ENCODE measurements at regions not wholly inside any gene's neighbourhood (a gene's known extent, or its start where the extent isn't known, plus 50 kb on each side); places are given as distances from the start of the nearest gene placed in this dataset.

DNA sequence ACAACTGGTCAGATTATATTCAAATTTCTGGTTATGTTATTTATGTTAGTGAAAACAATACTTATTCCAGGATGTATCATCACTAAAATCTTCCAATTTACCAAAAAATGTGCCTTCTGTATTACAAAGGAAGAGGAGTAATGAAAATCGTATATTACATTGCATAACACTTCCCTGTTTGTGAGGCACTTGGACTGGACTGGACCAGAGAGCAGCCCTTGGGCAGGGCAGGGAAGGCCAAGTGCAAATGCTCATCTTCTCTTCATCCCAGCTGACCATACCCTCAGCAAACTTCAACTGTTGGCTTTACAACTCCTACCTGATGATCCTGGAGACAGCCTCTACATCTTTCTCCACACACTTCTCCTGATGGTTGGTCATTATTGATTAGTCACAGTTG, 285.7 kb upstream of the MME start:
- TF ChIP-seq, protein P1, sequence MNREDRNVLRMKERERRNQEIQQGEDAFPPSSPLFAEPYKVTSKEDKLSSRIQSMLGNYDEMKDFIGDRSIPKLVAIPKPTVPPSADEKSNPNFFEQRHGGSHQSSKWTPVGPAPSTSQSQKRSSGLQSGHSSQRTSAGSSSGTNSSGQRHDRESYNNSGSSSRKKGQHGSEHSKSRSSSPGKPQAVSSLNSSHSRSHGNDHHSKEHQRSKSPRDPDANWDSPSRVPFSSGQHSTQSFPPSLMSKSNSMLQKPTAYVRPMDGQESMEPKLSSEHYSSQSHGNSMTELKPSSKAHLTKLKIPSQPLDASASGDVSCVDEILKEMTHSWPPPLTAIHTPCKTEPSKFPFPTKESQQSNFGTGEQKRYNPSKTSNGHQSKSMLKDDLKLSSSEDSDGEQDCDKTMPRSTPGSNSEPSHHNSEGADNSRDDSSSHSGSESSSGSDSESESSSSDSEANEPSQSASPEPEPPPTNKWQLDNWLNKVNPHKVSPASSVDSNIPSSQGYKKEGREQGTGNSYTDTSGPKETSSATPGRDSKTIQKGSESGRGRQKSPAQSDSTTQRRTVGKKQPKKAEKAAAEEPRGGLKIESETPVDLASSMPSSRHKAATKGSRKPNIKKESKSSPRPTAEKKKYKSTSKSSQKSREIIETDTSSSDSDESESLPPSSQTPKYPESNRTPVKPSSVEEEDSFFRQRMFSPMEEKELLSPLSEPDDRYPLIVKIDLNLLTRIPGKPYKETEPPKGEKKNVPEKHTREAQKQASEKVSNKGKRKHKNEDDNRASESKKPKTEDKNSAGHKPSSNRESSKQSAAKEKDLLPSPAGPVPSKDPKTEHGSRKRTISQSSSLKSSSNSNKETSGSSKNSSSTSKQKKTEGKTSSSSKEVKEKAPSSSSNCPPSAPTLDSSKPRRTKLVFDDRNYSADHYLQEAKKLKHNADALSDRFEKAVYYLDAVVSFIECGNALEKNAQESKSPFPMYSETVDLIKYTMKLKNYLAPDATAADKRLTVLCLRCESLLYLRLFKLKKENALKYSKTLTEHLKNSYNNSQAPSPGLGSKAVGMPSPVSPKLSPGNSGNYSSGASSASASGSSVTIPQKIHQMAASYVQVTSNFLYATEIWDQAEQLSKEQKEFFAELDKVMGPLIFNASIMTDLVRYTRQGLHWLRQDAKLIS (CRISPR knock-in tag; IDR thresholded peaks at IDR 0.05; ENCODE audit: borderline replicate concordance), result no peak
- TF ChIP-seq, protein P2, sequence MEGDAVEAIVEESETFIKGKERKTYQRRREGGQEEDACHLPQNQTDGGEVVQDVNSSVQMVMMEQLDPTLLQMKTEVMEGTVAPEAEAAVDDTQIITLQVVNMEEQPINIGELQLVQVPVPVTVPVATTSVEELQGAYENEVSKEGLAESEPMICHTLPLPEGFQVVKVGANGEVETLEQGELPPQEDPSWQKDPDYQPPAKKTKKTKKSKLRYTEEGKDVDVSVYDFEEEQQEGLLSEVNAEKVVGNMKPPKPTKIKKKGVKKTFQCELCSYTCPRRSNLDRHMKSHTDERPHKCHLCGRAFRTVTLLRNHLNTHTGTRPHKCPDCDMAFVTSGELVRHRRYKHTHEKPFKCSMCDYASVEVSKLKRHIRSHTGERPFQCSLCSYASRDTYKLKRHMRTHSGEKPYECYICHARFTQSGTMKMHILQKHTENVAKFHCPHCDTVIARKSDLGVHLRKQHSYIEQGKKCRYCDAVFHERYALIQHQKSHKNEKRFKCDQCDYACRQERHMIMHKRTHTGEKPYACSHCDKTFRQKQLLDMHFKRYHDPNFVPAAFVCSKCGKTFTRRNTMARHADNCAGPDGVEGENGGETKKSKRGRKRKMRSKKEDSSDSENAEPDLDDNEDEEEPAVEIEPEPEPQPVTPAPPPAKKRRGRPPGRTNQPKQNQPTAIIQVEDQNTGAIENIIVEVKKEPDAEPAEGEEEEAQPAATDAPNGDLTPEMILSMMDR (IDR thresholded peaks at IDR 0.05), result no peak
- TF ChIP-seq, protein P3, sequence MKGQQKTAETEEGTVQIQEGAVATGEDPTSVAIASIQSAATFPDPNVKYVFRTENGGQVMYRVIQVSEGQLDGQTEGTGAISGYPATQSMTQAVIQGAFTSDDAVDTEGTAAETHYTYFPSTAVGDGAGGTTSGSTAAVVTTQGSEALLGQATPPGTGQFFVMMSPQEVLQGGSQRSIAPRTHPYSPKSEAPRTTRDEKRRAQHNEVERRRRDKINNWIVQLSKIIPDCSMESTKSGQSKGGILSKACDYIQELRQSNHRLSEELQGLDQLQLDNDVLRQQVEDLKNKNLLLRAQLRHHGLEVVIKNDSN (CRISPR knock-in tag; IDR thresholded peaks at IDR 0.05), result no peak
- TF ChIP-seq FOXJ3 (CRISPR knock-in tag; IDR thresholded peaks at IDR 0.05; ENCODE audit: borderline replicate concordance) (no peak), SP1 (CRISPR knock-in tag; conservative IDR thresholded peaks at IDR 0.05) (no peak), CREB1 (CRISPR knock-in tag; IDR thresholded peaks at IDR 0.05) (no peak), ZNF263 (CRISPR knock-in tag; IDR thresholded peaks at IDR 0.05; ENCODE audit: low read depth) (no peak), SMAD4 (CRISPR knock-in tag; IDR thresholded peaks at IDR 0.05) (no peak), ZBTB21 (CRISPR knock-in tag; IDR thresholded peaks at IDR 0.05; ENCODE audit: borderline replicate concordance) (no peak), ATF1 (CRISPR knock-in tag; IDR thresholded peaks at IDR 0.05) (no peak), JUN (CRISPR knock-in tag; IDR thresholded peaks at IDR 0.05) (no peak), ZNF317 (CRISPR knock-in tag; IDR thresholded peaks at IDR 0.05; ENCODE audit: borderline replicate concordance, low read depth) (no peak), ZNF416 (CRISPR knock-in tag; IDR thresholded peaks at IDR 0.05) (no peak)
- TF ChIP-seq, protein P4, sequence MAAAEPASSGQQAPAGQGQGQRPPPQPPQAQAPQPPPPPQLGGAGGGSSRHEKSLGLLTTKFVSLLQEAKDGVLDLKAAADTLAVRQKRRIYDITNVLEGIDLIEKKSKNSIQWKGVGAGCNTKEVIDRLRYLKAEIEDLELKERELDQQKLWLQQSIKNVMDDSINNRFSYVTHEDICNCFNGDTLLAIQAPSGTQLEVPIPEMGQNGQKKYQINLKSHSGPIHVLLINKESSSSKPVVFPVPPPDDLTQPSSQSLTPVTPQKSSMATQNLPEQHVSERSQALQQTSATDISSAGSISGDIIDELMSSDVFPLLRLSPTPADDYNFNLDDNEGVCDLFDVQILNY (CRISPR knock-in tag; IDR thresholded peaks at IDR 0.05), result no peak

Data from WTC11 (cell line).